Caco-2 (cell line): ENCODE measurements at regions not wholly inside any gene's neighbourhood (a gene's known extent, or its start where the extent isn't known, plus 50 kb on each side); places are given as distances from the start of the nearest gene placed in this dataset.

ENCODE experiments used
- BruUV-seq: library from RNA; stranded (reverse); fragments of 400-500 nt; replicated peaks from 2 replicates; lab custom pipeline; 2021; lab: Mats Ljungman, UMichigan
- CTCF ChIA-PET: fragments of 300-600 bp; sonication (Branson Sonifier 250); formaldehyde crosslinking; loops from one replicate; lab custom pipeline; 2022; ENCODE audit warnings: antibody characterized with exemption; lab: Charles Lee
- POLR2A ChIA-PET: fragments of 300-600 bp; sonication (Branson Sonifier 250); formaldehyde crosslinking; loops from one replicate; lab custom pipeline; 2022; ENCODE audit warnings: antibody characterized with exemption; lab: Charles Lee
- DNase-seq, 2 experiments: peaks; one replicate each; pipeline versions ENCODE4 v3.0.0 to v3.0.0-alpha.2; 2020 to 2022
- H3K27me3 ChIP-seq: replicated peaks from 2 replicates; pipeline ENCODE4 v1.6.0; 2011; ENCODE audit warnings: low read length; ENCODE audit not compliant: control insufficient read depth, insufficient read depth
- H3K36me3 ChIP-seq: 2 replicates; pipeline ENCODE4 v1.5.1; 2011; ENCODE audit warnings: low read length; ENCODE audit not compliant: control insufficient read depth, insufficient read depth
- H3K4me1 ChIP-seq: fragments of 250-450 bp; sonication (Bioruptor Pico); 2 replicates; pipeline ENCODE4 v1.5.1; 2020; ENCODE audit warnings: mild to moderate bottlenecking
- H3K4me3 ChIP-seq: 2 replicates; pipeline ENCODE4 v1.5.1; 2011; ENCODE audit warnings: low read depth, mild to moderate bottlenecking, control low read depth, low read length
- H3K9me3 ChIP-seq: fragments of 250-450 bp; sonication (Bioruptor Pico); 2 replicates; pipeline ENCODE4 v1.5.1; 2020; ENCODE audit warnings: mild to moderate bottlenecking, moderate library complexity
- H3K27ac Mint-ChIP-seq: one replicate; pipeline ENCODE4 v1.8.0; 2022; ENCODE audit warnings: mixed read lengths; ENCODE audit not compliant: unreplicated experiment
- H3K27me3 Mint-ChIP-seq: one replicate; pipeline ENCODE4 v1.8.0; 2022; ENCODE audit warnings: mixed read lengths; ENCODE audit not compliant: insufficient read depth, unreplicated experiment
- H3K36me3 Mint-ChIP-seq: one replicate; pipeline ENCODE4 v1.8.0; 2022; ENCODE audit warnings: mild to moderate bottlenecking, mixed read lengths; ENCODE audit not compliant: insufficient read depth, unreplicated experiment
- H3K4me1 Mint-ChIP-seq: one replicate; pipeline ENCODE4 v1.8.0; 2022; ENCODE audit warnings: low read depth, mixed read lengths; ENCODE audit not compliant: unreplicated experiment
- H3K4me3 Mint-ChIP-seq: one replicate; pipeline ENCODE4 v1.8.0; 2022; ENCODE audit warnings: mild to moderate bottlenecking, moderate library complexity, mixed read lengths; ENCODE audit not compliant: unreplicated experiment
- H3K9me3 Mint-ChIP-seq: one replicate; pipeline ENCODE4 v1.8.0; 2022; ENCODE audit warnings: mixed read lengths; ENCODE audit not compliant: unreplicated experiment
- intact Hi-C: fragments of 100-400 bp; cut with micrococcal nuclease; formaldehyde crosslinking; loops from one replicate; pipeline ENCODE4 v1.10.0; 2022; ENCODE audit not compliant: unreplicated experiment
- TF ChIP-seq, protein P1 (sequence below), 2 experiments: fragments of 200-600 bp in 1 of 2; IDR thresholded peaks; 1 replicate in 1 of 2; 2 replicates in 1 of 2; pipeline versions ENCODE4 v1.5.1 to v1.8.0; 2011 to 2022; ENCODE audit warnings: antibody characterized with exemption in 1 of 2, control low read depth in 1 of 2, inconsistent platforms in 1 of 2, low read depth in 1 of 2, low read length in 1 of 2, mild to moderate bottlenecking in 1 of 2, moderate library complexity in 1 of 2; ENCODE audit not compliant: insufficient read depth in 1 of 2, severe bottlenecking in 1 of 2, unreplicated experiment in 1 of 2

DNA sequence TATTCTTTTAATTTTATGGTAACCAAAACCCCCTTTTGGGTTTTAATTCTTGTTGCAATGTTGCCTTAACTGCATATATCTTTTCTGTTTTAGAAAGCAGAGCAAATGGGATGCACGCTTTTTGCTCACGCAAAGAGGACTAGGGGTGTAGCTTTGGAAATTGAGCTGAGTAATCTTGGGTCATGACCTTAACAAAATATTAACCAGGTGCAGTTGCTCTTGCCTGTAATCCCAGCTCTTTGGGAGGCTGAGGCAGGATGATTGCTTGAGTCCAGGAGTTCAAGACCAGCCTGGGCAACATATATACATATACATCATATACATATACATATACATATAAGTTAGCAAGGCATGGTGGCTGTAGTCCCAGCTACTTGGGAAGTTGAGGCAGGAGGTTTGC lies 172.9 kb upstream of the BMPER start:
- Mint-ChIP-seq H3K36me3 (no peaks in the 10 kb centered on the region), H3K4me3 (no peak overlapping the region), H3K27me3 (no peaks in the 10 kb centered on the region), H3K4me1 (peaks cover 8% of the 10 kb centered on the region), H3K9me3 (peaks cover 18% of the 10 kb centered on the region), H3K27ac (peak overlapping the region; percentile 63)
- intact Hi-C loops = no loop called here
- BruUV-seq = no TSS peak
- TF ChIP-seq, protein P1, sequence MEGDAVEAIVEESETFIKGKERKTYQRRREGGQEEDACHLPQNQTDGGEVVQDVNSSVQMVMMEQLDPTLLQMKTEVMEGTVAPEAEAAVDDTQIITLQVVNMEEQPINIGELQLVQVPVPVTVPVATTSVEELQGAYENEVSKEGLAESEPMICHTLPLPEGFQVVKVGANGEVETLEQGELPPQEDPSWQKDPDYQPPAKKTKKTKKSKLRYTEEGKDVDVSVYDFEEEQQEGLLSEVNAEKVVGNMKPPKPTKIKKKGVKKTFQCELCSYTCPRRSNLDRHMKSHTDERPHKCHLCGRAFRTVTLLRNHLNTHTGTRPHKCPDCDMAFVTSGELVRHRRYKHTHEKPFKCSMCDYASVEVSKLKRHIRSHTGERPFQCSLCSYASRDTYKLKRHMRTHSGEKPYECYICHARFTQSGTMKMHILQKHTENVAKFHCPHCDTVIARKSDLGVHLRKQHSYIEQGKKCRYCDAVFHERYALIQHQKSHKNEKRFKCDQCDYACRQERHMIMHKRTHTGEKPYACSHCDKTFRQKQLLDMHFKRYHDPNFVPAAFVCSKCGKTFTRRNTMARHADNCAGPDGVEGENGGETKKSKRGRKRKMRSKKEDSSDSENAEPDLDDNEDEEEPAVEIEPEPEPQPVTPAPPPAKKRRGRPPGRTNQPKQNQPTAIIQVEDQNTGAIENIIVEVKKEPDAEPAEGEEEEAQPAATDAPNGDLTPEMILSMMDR (IDR thresholded peaks at IDR 0.05; ENCODE audit: insufficient read depth in 1 of 2, low read depth in 1 of 2, low read length in 1 of 2, severe bottlenecking in 1 of 2, unreplicated experiment in 1 of 2) = no peak
- Histone ChIP-seq H3K4me1 (peaks cover 8% of the 10 kb centered on the region), H3K4me3 (no peak overlapping the region), H3K36me3 (no peaks in the 10 kb centered on the region), H3K27me3 (no peaks in the 10 kb centered on the region), H3K9me3 (no peaks in the 10 kb centered on the region)
- ChIA-PET CTCF (no interaction called here), POLR2A (no interaction called here)
- no peak for DNase-seq

DNA sequence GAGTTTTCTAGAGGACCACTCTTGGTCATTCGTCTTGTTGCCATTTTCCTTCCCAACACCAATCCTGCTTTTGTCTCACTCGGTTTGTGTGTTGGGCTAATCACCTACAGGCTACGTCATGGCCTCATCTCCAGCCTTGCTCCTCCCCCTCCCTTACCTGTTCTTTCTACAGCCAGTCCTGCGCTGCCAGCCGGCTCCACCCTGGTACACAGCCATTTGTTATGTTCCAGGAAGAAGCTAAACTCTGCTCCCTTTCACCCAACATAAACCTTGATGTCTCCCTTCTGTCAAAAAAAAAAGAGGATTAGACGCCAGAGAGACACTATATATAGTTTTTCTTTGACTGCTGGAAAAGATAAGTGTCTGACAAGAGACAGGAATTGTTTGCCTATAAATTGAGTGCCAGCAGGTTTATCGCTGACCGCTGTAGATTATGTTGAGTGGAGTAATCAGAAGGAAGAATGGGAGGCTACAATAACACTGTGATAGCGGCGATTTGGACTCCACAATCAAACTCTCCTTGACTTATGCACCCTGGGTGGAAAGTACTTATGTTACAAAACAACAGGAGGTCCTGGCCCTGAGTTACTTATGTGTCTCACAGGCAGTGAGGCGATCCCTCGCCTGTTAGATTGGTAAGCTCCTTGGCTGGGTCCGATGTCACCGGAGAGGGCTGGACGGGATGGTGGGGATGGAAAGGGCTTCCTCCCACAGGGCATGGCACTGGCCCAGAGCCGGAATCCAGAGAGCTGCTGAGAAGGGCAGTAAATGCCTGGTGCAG lies 171.3 kb upstream of the BMPER start:
- DNase-seq = no peak
- Mint-ChIP-seq H3K27me3 (no peaks in the 10 kb centered on the region), H3K4me1 (peaks cover 8% of the 10 kb centered on the region), H3K36me3 (no peaks in the 10 kb centered on the region), H3K9me3 (peaks cover 18% of the 10 kb centered on the region), H3K27ac (no peak overlapping the region), H3K4me3 (no peak overlapping the region)
- Histone ChIP-seq H3K9me3 (no peaks in the 10 kb centered on the region), H3K27me3 (no peaks in the 10 kb centered on the region), H3K4me1 (peaks cover 8% of the 10 kb centered on the region), H3K4me3 (no peak overlapping the region), H3K36me3 (no peaks in the 10 kb centered on the region)
- ChIA-PET POLR2A (interaction anchor here (0.5 kb wide), 1 partner anchor 499 kb away, joined by 3 read pairs; no protein-coding TSS in a partner anchor), CTCF (no interaction called here)
- no TSS peak for BruUV-seq
- TF ChIP-seq, protein P1 (IDR thresholded peaks at IDR 0.05; ENCODE audit: insufficient read depth in 1 of 2, low read depth in 1 of 2, low read length in 1 of 2, severe bottlenecking in 1 of 2, unreplicated experiment in 1 of 2) = no peak
- intact Hi-C loops = no loop called here

DNA sequence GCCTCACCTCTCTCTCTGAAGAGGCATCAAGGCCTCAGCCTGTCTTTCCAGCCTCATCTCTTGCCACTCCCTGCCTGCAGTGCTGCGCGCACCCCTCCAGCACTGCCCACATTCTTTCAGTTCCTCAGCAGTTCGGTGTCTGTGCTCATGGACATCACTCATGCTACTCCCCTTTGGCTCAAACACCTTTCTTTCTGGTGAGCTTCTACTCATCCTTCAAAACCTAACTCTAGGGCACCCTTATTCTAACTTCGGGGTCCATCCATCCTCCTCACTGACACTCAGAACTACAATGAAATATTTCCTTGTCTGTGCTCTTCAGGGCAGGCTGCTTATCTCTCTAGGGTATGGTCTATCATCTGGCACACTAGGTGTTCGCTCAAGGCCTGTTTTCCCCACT lies 169.9 kb upstream of the BMPER start:
- Mint-ChIP-seq H3K36me3 (no peaks in the 10 kb centered on the region), H3K4me1 (peaks cover 8% of the 10 kb centered on the region), H3K27ac (no peak overlapping the region), H3K9me3 (peaks cover 9% of the 10 kb centered on the region), H3K4me3 (no peak overlapping the region), H3K27me3 (peaks cover 4% of the 10 kb centered on the region)
- BruUV-seq = no TSS peak
- CTCF ChIA-PET = no interaction called here
- DNase-seq = no peak
- intact Hi-C loops = no loop called here
- POLR2A ChIA-PET = no interaction called here
- H3K9me3 ChIP-seq = no peaks in the 10 kb centered on the region
- no peaks in the 10 kb centered on the region for H3K27me3 ChIP-seq
- H3K36me3 ChIP-seq = no peaks in the 10 kb centered on the region
- peaks cover 8% of the 10 kb centered on the region for H3K4me1 ChIP-seq
- TF ChIP-seq, protein P1 (IDR thresholded peaks at IDR 0.05; ENCODE audit: insufficient read depth in 1 of 2, low read depth in 1 of 2, low read length in 1 of 2, severe bottlenecking in 1 of 2, unreplicated experiment in 1 of 2) = no peak
- H3K4me3 ChIP-seq = no peak overlapping the region
